LNCaP clone FGC (cell line): ENCODE measurements at regions not wholly inside any gene's neighbourhood (a gene's known extent, or its start where the extent isn't known, plus 50 kb on each side); places are given as distances from the start of the nearest gene placed in this dataset.

Experiments
- DNase-seq: peaks from one replicate; pipeline ENCODE4 v3.0.0-alpha.2; 2011; ENCODE audit warnings: low read depth
- H3K4me3 ChIP-seq: 2 replicates; pipeline ENCODE4 v1.5.1; 2011; ENCODE audit warnings: mild to moderate bottlenecking, low read depth, low read length, control low read depth
- TF ChIP-seq, protein P1 (sequence below): IDR thresholded peaks from 2 replicates; pipeline ENCODE4 v1.5.1; 2012; ENCODE audit warnings: mild to moderate bottlenecking; ENCODE audit not compliant: control insufficient read depth, insufficient read depth; ENCODE audit errors: extremely low read depth

DNA sequence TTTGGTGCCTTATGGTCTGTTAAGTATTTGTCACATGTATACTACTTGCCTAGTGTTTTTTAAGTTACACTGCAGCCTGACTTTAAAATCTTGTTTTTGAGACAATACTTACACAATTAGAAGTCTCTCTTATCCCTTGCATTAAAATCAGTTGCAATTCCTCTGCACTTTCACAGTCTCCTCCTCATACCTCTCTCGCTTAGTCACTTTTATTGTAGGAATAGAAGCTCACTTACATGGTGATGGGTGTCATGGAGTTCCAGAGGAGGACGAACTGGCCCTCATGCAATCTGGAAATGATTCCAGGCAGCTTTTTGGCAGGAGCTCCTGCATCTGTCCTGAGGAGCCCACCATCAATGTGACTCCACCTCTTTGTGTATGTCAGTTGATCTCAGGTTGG, 238.4 kb upstream of the TBC1D5 start:
- TF ChIP-seq, protein P1, sequence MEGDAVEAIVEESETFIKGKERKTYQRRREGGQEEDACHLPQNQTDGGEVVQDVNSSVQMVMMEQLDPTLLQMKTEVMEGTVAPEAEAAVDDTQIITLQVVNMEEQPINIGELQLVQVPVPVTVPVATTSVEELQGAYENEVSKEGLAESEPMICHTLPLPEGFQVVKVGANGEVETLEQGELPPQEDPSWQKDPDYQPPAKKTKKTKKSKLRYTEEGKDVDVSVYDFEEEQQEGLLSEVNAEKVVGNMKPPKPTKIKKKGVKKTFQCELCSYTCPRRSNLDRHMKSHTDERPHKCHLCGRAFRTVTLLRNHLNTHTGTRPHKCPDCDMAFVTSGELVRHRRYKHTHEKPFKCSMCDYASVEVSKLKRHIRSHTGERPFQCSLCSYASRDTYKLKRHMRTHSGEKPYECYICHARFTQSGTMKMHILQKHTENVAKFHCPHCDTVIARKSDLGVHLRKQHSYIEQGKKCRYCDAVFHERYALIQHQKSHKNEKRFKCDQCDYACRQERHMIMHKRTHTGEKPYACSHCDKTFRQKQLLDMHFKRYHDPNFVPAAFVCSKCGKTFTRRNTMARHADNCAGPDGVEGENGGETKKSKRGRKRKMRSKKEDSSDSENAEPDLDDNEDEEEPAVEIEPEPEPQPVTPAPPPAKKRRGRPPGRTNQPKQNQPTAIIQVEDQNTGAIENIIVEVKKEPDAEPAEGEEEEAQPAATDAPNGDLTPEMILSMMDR = no peak
- no peak overlapping the region for H3K4me3 ChIP-seq
- DNase-seq = no peak

GRCh38 chr3:17979911-17980310, 237.5 kb upstream of the TBC1D5 start:
- TF ChIP-seq, protein P1 = no peak
- no peak overlapping the region for H3K4me3 ChIP-seq
- no peak for DNase-seq

GRCh38 chr3:17979252-17979651, 236.8 kb upstream of the TBC1D5 start:
- no peak overlapping the region for H3K4me3 ChIP-seq
- no peak for DNase-seq
- TF ChIP-seq, protein P1 = peak; percentile 23; the same call in 1 of the 2 replicates

DNA sequence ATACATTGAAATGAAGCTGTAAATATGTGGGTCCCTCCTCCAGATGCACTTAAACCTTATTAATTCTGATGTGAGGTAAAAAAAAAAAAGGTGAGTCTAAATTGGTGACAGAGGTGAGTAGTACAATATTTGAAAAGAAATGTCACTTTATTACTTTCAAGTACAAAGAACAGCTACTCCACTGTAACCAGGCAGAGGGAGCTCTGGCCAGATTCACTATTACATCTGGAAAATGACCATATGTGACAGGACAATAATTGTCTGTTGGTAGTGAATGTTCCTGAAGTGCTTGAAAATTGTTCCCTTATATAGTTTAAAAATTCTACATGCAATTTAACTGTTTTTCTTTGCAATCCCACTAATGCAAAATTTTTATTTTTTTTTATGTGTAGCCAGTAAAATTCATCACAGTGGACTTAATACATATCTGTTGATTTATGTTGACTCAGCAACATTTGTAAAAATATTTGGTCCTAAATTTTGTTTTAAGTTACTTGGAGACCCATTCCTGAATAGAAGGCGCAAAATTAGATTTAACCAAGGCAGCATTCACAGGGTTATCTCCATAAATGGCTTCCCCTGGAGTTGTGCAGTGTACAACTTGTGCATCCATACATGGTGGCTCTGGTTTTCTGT, 231.9 kb upstream of the TBC1D5 start:
- H3K4me3 ChIP-seq = no peak overlapping the region
- TF ChIP-seq, protein P1 = peak; percentile 30; the same call in 1 of the 2 replicates
- no peak for DNase-seq

GRCh38 chr3:17972959-17973906, 230.8 kb upstream of the TBC1D5 start:
- DNase-seq = no peak
- H3K4me3 ChIP-seq = peak overlapping the region; percentile 2; the same call in 1 of the 2 replicates
- TF ChIP-seq, protein P1 = no peak

- TF ChIP-seq, protein P1 = no peak
- DNase-seq = no peak
- H3K4me3 ChIP-seq = no peak overlapping the region
Measured at GRCh38 chr3:17972476-17972875, 230.0 kb upstream of the TBC1D5 start.

GRCh38 chr3:17972030-17972429, 229.6 kb upstream of the TBC1D5 start:
- no peak overlapping the region for H3K4me3 ChIP-seq
- TF ChIP-seq, protein P1 = no peak
- no peak for DNase-seq
